ENCODE measurements at regions not wholly inside any gene's neighbourhood (a gene's known extent, or its start where the extent isn't known, plus 50 kb on each side); places are given as distances from the start of the nearest gene placed in this dataset.

GRCh38 chr2:136505462-136505861 lies 259.9 kb upstream of the THSD7B start:
- H3K27me3 ChIP-seq (ENCODE audit: control insufficient read depth, insufficient read depth, low read length) = no peaks in the 10 kb centered on the region
- no peak for TF ChIP-seq CTCF (IDR thresholded peaks at IDR 0.05; ENCODE audit: insufficient read depth, low read length, poor library complexity, severe bottlenecking)
- no peaks in the 10 kb centered on the region for H3K36me3 ChIP-seq (ENCODE audit: control insufficient read depth, insufficient read depth, low read length)
- DNase-seq (ENCODE audit: low read depth) = no peak
- H3K4me3 ChIP-seq (ENCODE audit: low read depth, low read length) = no peak overlapping the region

- Histone ChIP-seq H3K4me3 (ENCODE audit: low read depth, low read length) (no peak overlapping the region), H3K27me3 (ENCODE audit: control insufficient read depth, insufficient read depth, low read length) (no peaks in the 10 kb centered on the region), H3K36me3 (ENCODE audit: control insufficient read depth, insufficient read depth, low read length) (no peaks in the 10 kb centered on the region)
- DNase-seq (ENCODE audit: low read depth) = no peak
- no peak for TF ChIP-seq CTCF (IDR thresholded peaks at IDR 0.05; ENCODE audit: insufficient read depth, low read length, poor library complexity, severe bottlenecking)
Observed at GRCh38 chr2:136502660-136503059, 262.7 kb upstream of the THSD7B start.

- no peak for TF ChIP-seq CTCF (IDR thresholded peaks at IDR 0.05; ENCODE audit: insufficient read depth, low read length, poor library complexity, severe bottlenecking)
- no peak for DNase-seq (ENCODE audit: low read depth)
- Histone ChIP-seq H3K27me3 (ENCODE audit: control insufficient read depth, insufficient read depth, low read length) (no peaks in the 10 kb centered on the region), H3K4me3 (ENCODE audit: low read depth, low read length) (no peak overlapping the region), H3K36me3 (ENCODE audit: control insufficient read depth, insufficient read depth, low read length) (no peaks in the 10 kb centered on the region)
Observed at GRCh38 chr2:136497709-136498108, 267.6 kb upstream of the THSD7B start.

GRCh38 chr2:136496966-136497365 lies 268.4 kb upstream of the THSD7B start:
- H3K36me3 ChIP-seq (ENCODE audit: control insufficient read depth, insufficient read depth, low read length) = no peaks in the 10 kb centered on the region
- no peak for DNase-seq (ENCODE audit: low read depth)
- H3K4me3 ChIP-seq (ENCODE audit: low read depth, low read length) = no peak overlapping the region
- no peaks in the 10 kb centered on the region for H3K27me3 ChIP-seq (ENCODE audit: control insufficient read depth, insufficient read depth, low read length)
- TF ChIP-seq CTCF (IDR thresholded peaks at IDR 0.05; ENCODE audit: insufficient read depth, low read length, poor library complexity, severe bottlenecking) = no peak

GRCh38 chr2:136495636-136496035 lies 269.7 kb upstream of the THSD7B start:
- DNase-seq (ENCODE audit: low read depth) = no peak
- no peak for TF ChIP-seq CTCF (IDR thresholded peaks at IDR 0.05; ENCODE audit: insufficient read depth, low read length, poor library complexity, severe bottlenecking)
- Histone ChIP-seq H3K36me3 (ENCODE audit: control insufficient read depth, insufficient read depth, low read length) (no peaks in the 10 kb centered on the region), H3K27me3 (ENCODE audit: control insufficient read depth, insufficient read depth, low read length) (no peaks in the 10 kb centered on the region), H3K4me3 (ENCODE audit: low read depth, low read length) (no peak overlapping the region)

- no peaks in the 10 kb centered on the region for H3K27me3 ChIP-seq (ENCODE audit: control insufficient read depth, insufficient read depth, low read length)
- TF ChIP-seq CTCF (IDR thresholded peaks at IDR 0.05; ENCODE audit: insufficient read depth, low read length, poor library complexity, severe bottlenecking) = no peak
- no peak overlapping the region for H3K4me3 ChIP-seq (ENCODE audit: low read depth, low read length)
- H3K36me3 ChIP-seq (ENCODE audit: control insufficient read depth, insufficient read depth, low read length) = no peaks in the 10 kb centered on the region
- DNase-seq (ENCODE audit: low read depth) = no peak
Observed at GRCh38 chr2:136492901-136493300, 272.4 kb upstream of the THSD7B start.

All from kidney epithelial cell (primary cell).